Cardiac fibroblast (primary cell): ENCODE measurements at regions not wholly inside any gene's neighbourhood (a gene's known extent, or its start where the extent isn't known, plus 50 kb on each side); places are given as distances from the start of the nearest gene placed in this dataset.

ENCODE experiments used
- DNase-seq, 2 donors: peaks; one replicate each; pipeline versions ENCODE4 v3.0.0 to v3.0.0-alpha.2; 2010; ENCODE audit warnings: low read depth in 2 of 2
- H3K4me3 ChIP-seq, 2 donors: replicated peaks in 1 of 2; 1 replicate in 1 of 2; 2 replicates in 1 of 2; pipeline ENCODE4 v1.5.1; 2011; ENCODE audit warnings: low read depth in 2 of 2, low read length in 2 of 2, mild to moderate bottlenecking in 2 of 2, moderate library complexity in 1 of 2
- TF ChIP-seq, protein P1 (sequence below): IDR thresholded peaks from one replicate; pipeline ENCODE4 v1.5.1; 2011; ENCODE audit warnings: low read depth, mild to moderate bottlenecking, low read length, inconsistent platforms

DNA sequence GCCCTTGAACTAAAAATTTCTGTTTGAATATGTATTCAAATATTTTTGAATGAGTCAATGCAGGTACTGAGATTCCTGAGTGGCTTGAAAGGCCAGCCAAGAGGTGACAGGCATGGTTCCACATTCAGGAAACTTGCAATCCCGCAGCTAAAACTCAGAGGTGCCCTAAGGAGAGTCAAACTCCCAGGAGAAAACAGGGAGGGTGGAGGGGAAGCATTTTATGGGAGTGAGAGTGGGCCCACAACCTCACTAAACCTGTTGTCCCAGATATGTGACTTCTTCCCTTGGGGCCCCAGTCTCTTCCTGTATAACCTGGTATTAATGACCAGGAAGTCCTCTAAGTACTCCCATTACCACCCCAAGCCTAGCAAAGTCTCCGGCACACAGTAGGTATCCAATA is 189.6 kb downstream of the PLPP3 start:
- DNase-seq, result no peak
- no peak overlapping the region for H3K4me3 ChIP-seq
- TF ChIP-seq, protein P1, sequence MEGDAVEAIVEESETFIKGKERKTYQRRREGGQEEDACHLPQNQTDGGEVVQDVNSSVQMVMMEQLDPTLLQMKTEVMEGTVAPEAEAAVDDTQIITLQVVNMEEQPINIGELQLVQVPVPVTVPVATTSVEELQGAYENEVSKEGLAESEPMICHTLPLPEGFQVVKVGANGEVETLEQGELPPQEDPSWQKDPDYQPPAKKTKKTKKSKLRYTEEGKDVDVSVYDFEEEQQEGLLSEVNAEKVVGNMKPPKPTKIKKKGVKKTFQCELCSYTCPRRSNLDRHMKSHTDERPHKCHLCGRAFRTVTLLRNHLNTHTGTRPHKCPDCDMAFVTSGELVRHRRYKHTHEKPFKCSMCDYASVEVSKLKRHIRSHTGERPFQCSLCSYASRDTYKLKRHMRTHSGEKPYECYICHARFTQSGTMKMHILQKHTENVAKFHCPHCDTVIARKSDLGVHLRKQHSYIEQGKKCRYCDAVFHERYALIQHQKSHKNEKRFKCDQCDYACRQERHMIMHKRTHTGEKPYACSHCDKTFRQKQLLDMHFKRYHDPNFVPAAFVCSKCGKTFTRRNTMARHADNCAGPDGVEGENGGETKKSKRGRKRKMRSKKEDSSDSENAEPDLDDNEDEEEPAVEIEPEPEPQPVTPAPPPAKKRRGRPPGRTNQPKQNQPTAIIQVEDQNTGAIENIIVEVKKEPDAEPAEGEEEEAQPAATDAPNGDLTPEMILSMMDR, result no peak

DNA sequence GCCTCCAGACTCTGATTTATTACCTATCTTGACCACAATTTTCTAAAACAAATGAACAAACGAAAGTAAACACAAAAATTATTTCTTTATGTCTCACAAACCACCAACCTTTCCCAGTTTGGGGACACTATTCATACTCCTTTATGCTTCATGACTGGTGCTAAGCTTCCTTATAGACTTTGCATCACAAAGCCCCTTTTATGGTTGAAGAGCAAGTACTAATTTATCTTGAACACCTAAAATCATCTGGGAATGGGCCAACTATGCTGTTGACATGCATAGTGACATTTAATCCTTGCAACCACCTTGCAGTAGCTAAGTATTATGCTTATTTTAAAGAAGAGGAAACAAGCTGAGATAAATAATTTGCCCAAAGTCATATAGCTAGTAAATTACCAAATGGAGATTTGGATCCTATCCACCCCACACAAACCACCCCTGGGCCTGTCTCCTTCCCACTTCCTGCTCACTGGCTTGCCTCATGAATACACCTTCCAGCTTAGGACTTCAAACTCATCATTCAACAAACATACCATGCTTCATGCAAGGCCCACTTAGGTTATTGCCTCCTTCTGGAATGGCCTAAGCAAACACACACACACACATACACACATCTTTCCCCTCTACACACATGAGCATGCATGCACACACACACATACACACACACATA is 192.2 kb downstream of the PLPP3 start:
- no peak overlapping the region for H3K4me3 ChIP-seq
- no peak for DNase-seq
- TF ChIP-seq, protein P1, result no peak

DNA sequence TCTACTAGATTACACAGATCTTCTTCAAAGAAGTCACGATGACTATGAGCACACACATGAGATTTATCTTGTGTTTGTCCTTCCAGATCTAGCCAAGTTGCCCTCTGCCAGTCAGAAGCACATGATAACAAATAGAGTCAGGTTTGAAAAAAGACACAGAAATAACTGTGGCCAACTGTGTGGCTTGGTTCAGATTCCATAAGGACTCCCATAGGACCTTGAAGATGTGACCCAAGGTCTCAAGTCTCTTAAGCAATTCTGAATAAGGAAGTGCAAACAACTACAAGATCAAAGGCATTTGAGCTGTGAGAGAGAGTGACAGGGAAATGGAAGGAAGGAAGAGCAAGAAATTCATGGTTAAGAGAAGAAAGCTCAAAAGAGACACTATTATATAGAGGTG is 194.0 kb downstream of the PLPP3 start:
- TF ChIP-seq, protein P1, result no peak
- H3K4me3 ChIP-seq, result no peak overlapping the region
- DNase-seq, result no peak

DNA sequence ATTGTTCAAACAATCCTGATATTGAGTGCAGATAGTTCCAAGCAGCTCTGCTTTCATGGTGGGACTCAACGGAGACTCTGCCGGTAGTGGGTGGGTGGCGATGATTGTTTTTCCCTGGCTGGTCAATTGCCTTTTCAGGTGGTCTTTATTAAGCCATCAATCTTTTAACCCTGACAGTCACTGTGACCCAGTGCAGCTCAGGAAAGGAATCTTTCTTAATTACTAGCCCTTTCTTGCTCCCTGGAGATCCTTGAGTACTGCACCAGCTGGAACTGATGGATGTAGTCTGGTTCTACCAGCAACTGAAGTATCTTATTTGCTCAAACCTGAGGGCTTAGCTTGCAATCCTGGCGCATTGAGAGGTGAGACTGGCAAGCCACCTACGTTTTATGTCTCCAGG is 196.4 kb downstream of the PLPP3 start:
- TF ChIP-seq, protein P1, result no peak
- no peak overlapping the region for H3K4me3 ChIP-seq
- DNase-seq, result no peak

DNA sequence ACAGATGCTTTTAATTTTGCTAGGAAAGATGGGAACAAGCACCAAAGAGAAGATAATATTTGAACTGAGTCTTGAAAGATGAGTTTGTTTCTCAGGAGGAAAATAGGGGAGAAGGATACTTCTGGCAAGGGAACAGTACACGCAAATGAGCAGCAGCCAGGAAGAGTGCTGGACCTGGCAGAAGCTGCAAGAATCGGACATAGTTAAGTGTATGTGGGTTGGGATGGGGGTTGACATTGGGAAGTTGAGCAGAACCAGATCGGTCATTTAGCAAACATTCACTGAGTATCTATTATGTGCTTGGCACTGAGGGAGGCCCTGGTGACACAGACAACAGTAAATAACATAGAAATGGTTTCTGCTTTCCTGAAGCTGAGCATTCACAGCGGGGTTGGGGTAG is 198.8 kb downstream of the PLPP3 start:
- TF ChIP-seq, protein P1, result no peak
- DNase-seq, result no peak
- no peak overlapping the region for H3K4me3 ChIP-seq

DNA sequence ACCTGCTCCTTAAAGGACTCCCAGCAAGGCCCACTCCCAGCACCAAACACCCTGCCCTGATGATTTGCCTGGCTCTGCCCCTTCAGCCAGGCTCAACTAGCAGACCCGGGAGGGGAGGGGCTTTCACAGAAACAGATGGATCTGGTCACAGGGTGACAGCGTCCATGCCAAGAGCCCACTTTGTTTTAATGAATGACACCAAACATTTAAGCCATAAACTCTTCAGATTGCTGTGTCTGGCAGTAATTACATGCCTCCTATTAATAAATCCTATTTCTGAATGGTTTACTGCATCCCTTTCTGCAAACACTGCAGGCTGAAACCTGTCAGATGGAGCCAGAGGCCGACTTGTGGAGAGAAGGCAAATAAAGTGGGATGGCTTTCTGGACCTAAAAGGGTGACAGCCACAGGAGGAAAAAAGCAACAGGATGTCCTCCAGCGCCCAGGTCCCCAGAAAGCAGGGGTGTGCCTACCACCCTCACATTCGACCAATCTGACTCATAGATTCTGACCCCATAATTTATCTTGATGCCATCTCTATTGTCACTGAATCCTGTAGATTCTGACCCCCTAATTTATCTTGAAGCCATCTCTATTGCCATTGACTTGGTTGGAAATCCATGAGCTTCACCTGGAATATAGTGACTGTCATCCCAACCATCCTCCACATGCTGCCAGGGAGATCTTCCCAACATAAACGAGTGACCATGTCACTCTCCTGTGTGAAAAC is 200.9 kb downstream of the PLPP3 start:
- no peak for DNase-seq
- H3K4me3 ChIP-seq, result no peak overlapping the region
- TF ChIP-seq, protein P1, result no peak
